ENCODE measurements at regions not wholly inside any gene's neighbourhood (a gene's known extent, or its start where the extent isn't known, plus 50 kb on each side); places are given as distances from the start of the nearest gene placed in this dataset.

DNA sequence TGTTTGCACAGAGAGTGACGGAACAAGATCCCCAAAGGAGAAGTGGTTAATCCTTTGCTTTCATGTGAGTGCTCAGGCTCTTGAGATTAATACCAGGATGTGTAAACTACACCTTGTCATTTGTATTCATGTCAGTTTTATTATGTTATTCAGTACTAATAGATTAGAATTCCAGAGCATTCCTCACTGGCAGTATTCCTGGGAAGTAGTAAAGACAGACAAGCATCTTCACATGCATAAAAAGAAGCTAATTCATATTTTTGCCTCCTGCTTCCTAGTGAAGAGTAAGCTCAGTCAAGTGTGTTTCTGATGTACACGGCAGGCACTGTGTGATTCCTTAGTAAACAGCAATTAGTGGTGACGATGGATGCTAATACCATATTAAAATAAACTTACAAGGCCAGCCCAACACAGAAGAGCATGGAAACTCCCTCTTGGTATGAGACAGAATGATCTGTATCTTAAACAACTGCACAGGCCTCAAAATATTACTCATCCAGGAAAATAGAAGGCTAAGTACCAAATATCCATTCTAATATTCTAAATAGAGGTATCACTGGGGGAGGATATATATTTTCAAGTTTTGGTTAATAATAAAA is 336.8 kb upstream of the MCTP2 start:
- 75 to 85% (median 77%) methylated on average over 3 of the region's 3 CpGs for WGBS, 5 donors
- intact Hi-C loops (cut with DNase I; ENCODE audit: low total_unique reads), result no loop called here
- no peak for DNase-seq
- no peaks in the 10 kb centered on the region for H3K4me1 ChIP-seq
- TF ChIP-seq CTCF (IDR thresholded peaks at IDR 0.05 in 8 of 11, conservative IDR thresholded peaks at IDR 0.05 in 3 of 11) (no peak), POLR2A (IDR thresholded peaks at IDR 0.05) (no peak), POLR2AphosphoS5 (IDR thresholded peaks at IDR 0.05) (no peak)
- no peaks in the 10 kb centered on the region for H3K9me3 ChIP-seq
- H3K36me3 ChIP-seq, result no peaks in the 10 kb centered on the region
- H3K4me3 ChIP-seq, result no peak overlapping the region
- H3K27me3 ChIP-seq (replicated peaks in 1 of 7), result no peaks in the 10 kb centered on the region
- H3K27ac ChIP-seq, result no peak overlapping the region

- WGBS, 5 donors, result 89 to 97% (median 92%) methylated on average over 1 of the region's 1 CpG
- H3K27ac ChIP-seq, result no peak overlapping the region
- no peak for DNase-seq
- intact Hi-C loops (cut with DNase I; ENCODE audit: low total_unique reads), result no loop called here
- H3K4me1 ChIP-seq, result no peaks in the 10 kb centered on the region
- no peak overlapping the region for H3K4me3 ChIP-seq
- no peaks in the 10 kb centered on the region for H3K9me3 ChIP-seq
- TF ChIP-seq CTCF (IDR thresholded peaks at IDR 0.05 in 8 of 11, conservative IDR thresholded peaks at IDR 0.05 in 3 of 11) (no peak), POLR2A (IDR thresholded peaks at IDR 0.05) (no peak), POLR2AphosphoS5 (IDR thresholded peaks at IDR 0.05) (no peak)
- H3K36me3 ChIP-seq, result no peaks in the 10 kb centered on the region
- peaks cover 0 to 2% (median 0%) of the 10 kb centered on the region in 7 donors for H3K27me3 ChIP-seq (replicated peaks in 1 of 7)
These were observed 344.2 kb upstream of the MCTP2 start for GRCh38 chr15:93887151-93887550.

GRCh38 chr15:93882779-93883178 is 348.6 kb upstream of the MCTP2 start:
- WGBS, 5 donors, result 72 to 92% (median 83%) methylated on average over 3 of the region's 3 CpGs
- TF ChIP-seq POLR2AphosphoS5 (IDR thresholded peaks at IDR 0.05), result no peak
- TF ChIP-seq CTCF (IDR thresholded peaks at IDR 0.05 in 8 of 11, conservative IDR thresholded peaks at IDR 0.05 in 3 of 11), result no peak
- no peak for TF ChIP-seq POLR2A (IDR thresholded peaks at IDR 0.05)
- H3K4me3 ChIP-seq, result no peak overlapping the region
- intact Hi-C loops (cut with DNase I; ENCODE audit: low total_unique reads), result no loop called here
- DNase-seq, result no peak
- H3K27me3 ChIP-seq (replicated peaks in 1 of 7), result no peaks in the 10 kb centered on the region
- no peaks in the 10 kb centered on the region for H3K9me3 ChIP-seq
- no peak overlapping the region for H3K27ac ChIP-seq
- H3K36me3 ChIP-seq, result no peaks in the 10 kb centered on the region
- no peaks in the 10 kb centered on the region for H3K4me1 ChIP-seq

GRCh38 chr15:93882141-93882540 is 349.2 kb upstream of the MCTP2 start:
- Histone ChIP-seq H3K4me1 (no peaks in the 10 kb centered on the region), H3K9me3 (no peaks in the 10 kb centered on the region), H3K36me3 (no peaks in the 10 kb centered on the region), H3K4me3 (no peak overlapping the region), H3K27me3 (replicated peaks in 1 of 7) (no peaks in the 10 kb centered on the region), H3K27ac (no peak overlapping the region)
- 67 to 81% (median 78%) methylated on average over 1 of the region's 1 CpG for WGBS, 5 donors
- intact Hi-C loops (cut with DNase I; ENCODE audit: low total_unique reads), result no loop called here
- TF ChIP-seq POLR2A (IDR thresholded peaks at IDR 0.05) (no peak), CTCF (IDR thresholded peaks at IDR 0.05 in 8 of 11, conservative IDR thresholded peaks at IDR 0.05 in 3 of 11) (no peak), POLR2AphosphoS5 (IDR thresholded peaks at IDR 0.05) (no peak)
- no peak for DNase-seq

Measured in spleen (tissue), 11 donors.